ENCODE measurements at regions not wholly inside any gene's neighbourhood (a gene's known extent, or its start where the extent isn't known, plus 50 kb on each side); places are given as distances from the start of the nearest gene placed in this dataset.

DNA sequence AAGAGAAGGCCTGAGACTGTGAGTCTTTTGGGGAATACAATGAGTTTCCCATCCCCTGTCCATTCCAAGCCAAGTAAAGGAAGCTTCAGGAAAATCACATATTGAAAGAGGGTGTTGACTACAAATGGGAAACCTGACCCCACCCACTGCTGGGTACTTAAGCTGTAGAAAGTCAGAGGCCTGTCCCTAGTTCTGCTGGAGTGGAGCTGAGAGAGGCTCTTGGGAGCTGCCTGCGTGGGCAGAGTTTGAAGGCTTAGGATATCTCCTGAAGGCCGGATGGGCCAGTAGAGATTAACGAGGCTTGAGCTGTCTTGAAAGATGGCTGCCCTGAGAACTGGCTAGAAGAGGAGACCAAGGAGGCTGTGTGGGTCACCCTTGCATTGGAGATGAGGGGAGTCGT lies 176.2 kb upstream of the NECTIN1 start:
- TF ChIP-seq, protein P1, sequence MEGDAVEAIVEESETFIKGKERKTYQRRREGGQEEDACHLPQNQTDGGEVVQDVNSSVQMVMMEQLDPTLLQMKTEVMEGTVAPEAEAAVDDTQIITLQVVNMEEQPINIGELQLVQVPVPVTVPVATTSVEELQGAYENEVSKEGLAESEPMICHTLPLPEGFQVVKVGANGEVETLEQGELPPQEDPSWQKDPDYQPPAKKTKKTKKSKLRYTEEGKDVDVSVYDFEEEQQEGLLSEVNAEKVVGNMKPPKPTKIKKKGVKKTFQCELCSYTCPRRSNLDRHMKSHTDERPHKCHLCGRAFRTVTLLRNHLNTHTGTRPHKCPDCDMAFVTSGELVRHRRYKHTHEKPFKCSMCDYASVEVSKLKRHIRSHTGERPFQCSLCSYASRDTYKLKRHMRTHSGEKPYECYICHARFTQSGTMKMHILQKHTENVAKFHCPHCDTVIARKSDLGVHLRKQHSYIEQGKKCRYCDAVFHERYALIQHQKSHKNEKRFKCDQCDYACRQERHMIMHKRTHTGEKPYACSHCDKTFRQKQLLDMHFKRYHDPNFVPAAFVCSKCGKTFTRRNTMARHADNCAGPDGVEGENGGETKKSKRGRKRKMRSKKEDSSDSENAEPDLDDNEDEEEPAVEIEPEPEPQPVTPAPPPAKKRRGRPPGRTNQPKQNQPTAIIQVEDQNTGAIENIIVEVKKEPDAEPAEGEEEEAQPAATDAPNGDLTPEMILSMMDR (conservative IDR thresholded peaks at IDR 0.05 in 1 of 2, IDR thresholded peaks at IDR 0.05 in 1 of 2; ENCODE audit: extremely low read depth in 1 of 2, insufficient read depth in 1 of 2, low read depth in 1 of 2, low read length in 2 of 2), result no peak
- TF ChIP-seq EZH2 (IDR thresholded peaks at IDR 0.05; ENCODE audit: borderline replicate concordance, low read length), result no peak
